Body of pancreas (tissue), 4 donors: ENCODE measurements at regions not wholly inside any gene's neighbourhood (a gene's known extent, or its start where the extent isn't known, plus 50 kb on each side); places are given as distances from the start of the nearest gene placed in this dataset.

Experiments used
- ATAC-seq: fragments of 150-250 bp; one replicate; pipeline ENCODE4 v1.9.1; 2016
- DNase-seq, 4 donors: peaks; one replicate each; pipeline ENCODE4 v3.0.0-alpha.2; 2019
- H3K27ac ChIP-seq, 4 donors: fragments of 200-600 bp; sonication (generic); 1 replicate in 3 of 4; 2 replicates in 1 of 4; pipeline versions ENCODE4 v1.5.1 to v1.6.1; 2016 to 2019; ENCODE audit warnings: mild to moderate bottlenecking in 1 of 4, mixed read lengths in 1 of 4, moderate library complexity in 1 of 4
- H3K27me3 ChIP-seq, 2 donors: fragments of 200-600 bp; sonication (generic); one replicate each; pipeline ENCODE4 v1.6.0; 2016; ENCODE audit warnings: mild to moderate bottlenecking in 1 of 2
- H3K36me3 ChIP-seq, 2 donors: fragments of 200-600 bp; sonication (generic); replicated peaks in 1 of 2; 2 replicates each; pipeline ENCODE4 v1.5.1; 2016; ENCODE audit warnings: low read depth in 2 of 2; ENCODE audit not compliant: insufficient read depth in 1 of 2
- H3K4me1 ChIP-seq: fragments of 200-600 bp; sonication (generic); one replicate; pipeline ENCODE4 v1.6.0; 2016
- H3K4me3 ChIP-seq, 2 donors: fragments of 200-600 bp; sonication (generic); 1 replicate in 1 of 2; 2 replicates in 1 of 2; pipeline ENCODE4 v1.5.1; 2016 to 2019
- H3K9me3 ChIP-seq, 3 donors: fragments of 200-600 bp; sonication (generic); 1 replicate in 2 of 3; 2 replicates in 1 of 3; pipeline ENCODE4 v1.5.1; 2016
- POLR2A ChIP-seq, 3 donors: fragments of 450-650 bp; IDR thresholded peaks; one replicate each; pipeline ENCODE4 v1.6.1; 2016; ENCODE audit warnings: antibody characterized with exemption in 3 of 3, mild to moderate bottlenecking in 2 of 3
- WGBS, 2 donors: methylation state at CpG; one replicate each; pipeline ENCODE4 v1.1.5; 2017; 5-methylcytosine and 5-hydroxymethylcytosine counted together
- intact Hi-C: fragments of 100-400 bp; cut with DNase I; formaldehyde crosslinking; loops from one replicate; pipeline ENCODE4 v1.15.1; 2023
- TF ChIP-seq, protein P1 (sequence below), 7 experiments: fragments of 450-650 bp in 4 of 7; fragments of 200-600 bp in 3 of 7; sonication (generic) in 3 of 7; IDR thresholded peaks; one replicate each; pipeline ENCODE4 v1.5.1; 2016 to 2019; ENCODE audit warnings: antibody characterized with exemption in 7 of 7

DNA sequence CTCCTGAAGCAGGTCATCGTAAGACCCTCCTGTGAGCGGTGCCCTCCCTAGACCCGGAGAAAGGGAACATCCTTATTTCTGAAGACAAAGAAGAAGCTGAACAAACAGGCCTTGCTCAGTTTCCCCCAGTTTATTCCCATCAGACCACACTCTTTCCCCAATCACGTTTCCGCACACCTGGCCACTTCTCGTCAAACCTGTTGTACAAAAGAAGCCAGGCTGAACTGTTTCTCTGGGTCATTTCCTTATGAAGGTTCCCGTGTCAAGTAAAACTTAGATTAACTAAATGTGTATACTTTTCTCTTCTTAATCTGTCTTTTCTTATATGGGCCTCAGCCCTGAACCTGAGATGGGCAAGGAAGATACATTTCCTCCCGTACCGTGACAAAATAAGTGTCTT is 111.6 kb upstream of the ENPP6 start:
- ATAC-seq: no peak

DNA sequence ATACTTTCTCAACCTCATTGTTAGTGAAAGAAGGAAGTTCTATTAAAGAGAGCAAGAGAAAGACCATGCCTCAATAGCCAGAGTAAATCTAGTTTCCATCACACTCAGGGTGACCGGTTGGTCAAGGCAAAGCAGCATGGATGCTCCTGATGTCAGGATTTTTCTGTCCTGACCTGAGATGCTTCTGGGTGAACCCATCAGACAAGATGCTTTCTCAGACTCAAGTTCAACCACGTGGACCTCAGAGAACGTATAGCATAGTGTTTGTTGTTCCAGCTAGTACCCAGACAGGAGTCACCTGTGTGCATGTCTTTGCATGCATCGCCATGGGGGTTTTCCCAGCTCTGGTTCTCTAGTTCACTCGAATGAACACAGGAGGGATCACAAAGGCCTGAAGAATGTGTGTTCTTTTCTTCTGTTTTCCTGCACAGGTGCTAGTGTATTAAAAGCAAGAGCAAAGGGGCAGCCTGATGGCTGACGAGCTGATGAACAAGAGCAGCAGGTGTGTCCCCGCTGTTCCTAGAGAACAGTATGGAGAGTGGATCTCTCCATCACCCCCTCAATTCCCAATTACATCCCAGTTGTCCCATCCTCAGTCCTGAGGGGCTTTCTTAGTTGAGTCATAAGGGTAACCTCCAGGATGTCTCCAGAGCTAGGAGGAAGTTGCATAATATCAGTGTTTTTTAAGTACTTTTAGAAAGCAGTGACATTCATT is 110.5 kb upstream of the ENPP6 start:
- no peak for ATAC-seq
- TF ChIP-seq POLR2A (IDR thresholded peaks at IDR 0.05): no peak
- TF ChIP-seq, protein P1, sequence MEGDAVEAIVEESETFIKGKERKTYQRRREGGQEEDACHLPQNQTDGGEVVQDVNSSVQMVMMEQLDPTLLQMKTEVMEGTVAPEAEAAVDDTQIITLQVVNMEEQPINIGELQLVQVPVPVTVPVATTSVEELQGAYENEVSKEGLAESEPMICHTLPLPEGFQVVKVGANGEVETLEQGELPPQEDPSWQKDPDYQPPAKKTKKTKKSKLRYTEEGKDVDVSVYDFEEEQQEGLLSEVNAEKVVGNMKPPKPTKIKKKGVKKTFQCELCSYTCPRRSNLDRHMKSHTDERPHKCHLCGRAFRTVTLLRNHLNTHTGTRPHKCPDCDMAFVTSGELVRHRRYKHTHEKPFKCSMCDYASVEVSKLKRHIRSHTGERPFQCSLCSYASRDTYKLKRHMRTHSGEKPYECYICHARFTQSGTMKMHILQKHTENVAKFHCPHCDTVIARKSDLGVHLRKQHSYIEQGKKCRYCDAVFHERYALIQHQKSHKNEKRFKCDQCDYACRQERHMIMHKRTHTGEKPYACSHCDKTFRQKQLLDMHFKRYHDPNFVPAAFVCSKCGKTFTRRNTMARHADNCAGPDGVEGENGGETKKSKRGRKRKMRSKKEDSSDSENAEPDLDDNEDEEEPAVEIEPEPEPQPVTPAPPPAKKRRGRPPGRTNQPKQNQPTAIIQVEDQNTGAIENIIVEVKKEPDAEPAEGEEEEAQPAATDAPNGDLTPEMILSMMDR (IDR thresholded peaks at IDR 0.05): no peak
- WGBS, 2 donors: 84 to 86% methylated on average over 7 of the region's 7 CpGs
- peaks cover 36% of the 10 kb centered on the region for H3K4me1 ChIP-seq
- no peaks in the 10 kb centered on the region for H3K36me3 ChIP-seq
- no peak overlapping the region for H3K27ac ChIP-seq
- DNase-seq: no peak
- intact Hi-C loops: no loop called here
- no peaks in the 10 kb centered on the region for H3K9me3 ChIP-seq
- H3K27me3 ChIP-seq: no peaks in the 10 kb centered on the region
- H3K4me3 ChIP-seq: no peak overlapping the region

More for the DNA sequence above, 111.6 kb upstream of the ENPP6 start:
- Histone ChIP-seq H3K27me3 (no peaks in the 10 kb centered on the region), H3K27ac (peak overlapping the region in 1 of 4 donors; percentile 80), H3K4me3 (no peak overlapping the region), H3K36me3 (no peaks in the 10 kb centered on the region), H3K9me3 (no peaks in the 10 kb centered on the region), H3K4me1 (peaks cover 36% of the 10 kb centered on the region)
- no peak for TF ChIP-seq POLR2A (IDR thresholded peaks at IDR 0.05)
- TF ChIP-seq, protein P1 (IDR thresholded peaks at IDR 0.05): no peak
- intact Hi-C loops: no loop called here
- peak in 2 of 4 donors; percentile 28 to 53 for DNase-seq
- WGBS, 2 donors: 64 to 77% methylated on average over 9 of the region's 9 CpGs

DNA sequence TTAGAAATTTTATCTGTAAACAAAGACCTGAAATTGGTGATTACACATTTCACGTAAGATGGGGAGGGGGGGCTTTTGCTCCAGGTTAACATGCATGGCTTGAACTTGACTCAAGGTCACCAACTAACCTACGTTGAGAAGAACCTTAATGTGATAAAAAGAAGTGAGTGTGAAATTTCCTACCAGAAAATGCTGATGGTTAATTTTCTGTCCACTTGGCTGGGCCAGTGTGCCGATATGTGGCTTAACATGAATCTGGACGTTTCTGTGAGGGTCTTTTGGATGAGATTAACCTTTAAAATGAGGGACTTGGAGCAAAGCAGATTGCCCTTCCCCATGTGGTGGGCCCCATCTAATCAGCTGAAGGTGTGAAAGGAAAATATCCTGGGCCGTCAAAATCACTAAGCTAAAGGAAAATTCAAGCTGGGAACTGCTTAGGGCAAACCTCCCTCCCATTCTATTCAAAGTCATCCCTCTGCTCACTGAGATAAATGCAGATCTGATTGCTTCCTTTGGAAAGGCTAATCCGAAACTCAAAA is 107.3 kb upstream of the ENPP6 start:
- TF ChIP-seq, protein P1 (IDR thresholded peaks at IDR 0.05): no peak
- no peak for TF ChIP-seq POLR2A (IDR thresholded peaks at IDR 0.05)
- H3K27me3 ChIP-seq: no peaks in the 10 kb centered on the region
- DNase-seq (no peak), ATAC-seq (no peak)
- H3K4me1 ChIP-seq: peaks cover 9% of the 10 kb centered on the region
- H3K4me3 ChIP-seq: no peak overlapping the region
- H3K36me3 ChIP-seq: no peaks in the 10 kb centered on the region
- intact Hi-C loops: no loop called here
- WGBS, 2 donors: 75 to 79% methylated on average over 6 of the region's 6 CpGs
- H3K27ac ChIP-seq: no peak overlapping the region
- no peaks in the 10 kb centered on the region for H3K9me3 ChIP-seq

DNA sequence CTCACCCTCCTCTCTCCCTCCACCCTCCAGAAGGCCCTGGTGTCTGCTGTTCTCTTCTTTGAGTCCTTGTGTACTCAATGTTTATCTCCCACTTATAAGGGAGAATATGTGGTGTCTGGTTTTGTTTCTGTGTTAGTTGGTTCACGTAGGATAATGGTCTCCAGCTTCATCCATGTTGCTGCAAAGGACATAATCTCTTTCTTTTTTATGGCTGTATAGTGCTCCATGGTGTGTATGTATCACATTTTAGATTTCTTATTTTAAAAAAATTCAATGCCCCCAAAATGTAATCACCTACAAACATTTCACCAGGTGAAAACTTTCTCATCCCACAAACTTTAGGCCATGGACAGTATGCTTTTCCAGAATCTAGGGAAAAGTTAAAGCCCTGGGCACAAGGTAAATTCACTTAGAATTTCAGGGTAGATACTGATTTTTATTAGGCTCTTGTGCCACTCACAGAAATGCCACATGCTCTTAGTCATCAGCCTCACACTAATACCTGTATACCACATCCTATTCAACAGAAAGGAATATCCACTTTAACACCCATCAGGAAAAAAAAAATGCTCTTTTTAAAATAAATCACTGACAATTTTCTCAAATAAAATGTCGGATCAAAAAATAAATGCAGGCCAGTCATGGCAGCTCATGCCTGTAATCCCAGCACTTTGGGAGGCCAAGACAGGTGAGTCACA is 104.8 kb upstream of the ENPP6 start:
- H3K27me3 ChIP-seq: no peaks in the 10 kb centered on the region
- ATAC-seq (no peak), DNase-seq (no peak)
- WGBS, 2 donors: 92% methylated on average over 2 of the region's 2 CpGs
- H3K27ac ChIP-seq: no peak overlapping the region
- no peaks in the 10 kb centered on the region for H3K4me1 ChIP-seq
- intact Hi-C loops: no loop called here
- no peaks in the 10 kb centered on the region for H3K36me3 ChIP-seq
- H3K9me3 ChIP-seq: no peaks in the 10 kb centered on the region
- no peak overlapping the region for H3K4me3 ChIP-seq
- TF ChIP-seq, protein P1 (IDR thresholded peaks at IDR 0.05): no peak
- no peak for TF ChIP-seq POLR2A (IDR thresholded peaks at IDR 0.05)
